ENCODE measurements at regions not wholly inside any gene's neighbourhood (a gene's known extent, or its start where the extent isn't known, plus 50 kb on each side); places are given as distances from the start of the nearest gene placed in this dataset.
"Not testable (repeated sequence)": the region's sequence is repeated elsewhere in the genome, so short reads cannot be mapped to it uniquely, and the experiment has no call there.

DNA sequence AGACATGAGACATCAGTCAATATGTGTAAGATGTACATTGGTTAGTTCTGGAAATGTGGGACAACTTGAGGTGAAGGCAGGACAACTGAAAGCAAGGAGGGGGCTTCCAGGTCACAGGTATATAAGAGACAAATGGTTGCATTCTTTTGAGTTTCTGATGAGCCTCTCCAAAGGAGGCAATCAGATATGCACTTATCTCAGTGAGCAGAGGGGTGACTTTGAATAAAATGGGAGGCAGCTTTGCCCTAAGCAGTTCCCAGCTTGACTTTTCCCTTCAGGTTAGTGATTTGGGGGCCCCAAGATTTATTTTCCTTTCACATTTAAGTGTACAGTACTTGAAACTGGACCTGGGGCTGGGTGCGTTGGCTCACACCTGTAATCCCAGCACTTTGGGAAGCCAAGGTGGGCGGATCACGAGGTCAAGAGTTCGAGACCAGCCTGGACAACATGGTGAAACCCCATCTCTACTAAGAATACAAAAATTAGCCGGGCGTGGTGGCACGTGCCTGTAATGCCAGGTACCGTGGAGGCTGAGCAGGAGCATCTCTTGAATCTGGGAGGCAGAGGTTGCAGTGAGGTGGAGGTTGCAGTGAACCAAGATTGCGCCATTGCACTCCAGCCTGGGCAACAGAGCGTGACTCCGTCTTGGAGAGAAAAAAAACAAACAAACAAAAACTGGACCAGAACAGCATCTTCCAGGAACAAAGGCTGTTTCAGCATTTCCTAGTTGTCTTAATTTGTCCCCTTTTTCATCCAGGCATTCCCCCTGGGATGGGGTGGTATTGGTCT lies 130.9 kb upstream of the ZNF746 start:
- TF ChIP-seq CTCF (IDR thresholded peaks at IDR 0.05; ENCODE audit: poor library complexity); EZH2phosphoT487 (IDR thresholded peaks at IDR 0.05; ENCODE audit: low read depth, severe bottlenecking, unreplicated experiment): not testable (repeated sequence)
